WTC11 (cell line): ENCODE measurements at regions not wholly inside any gene's neighbourhood (a gene's known extent, or its start where the extent isn't known, plus 50 kb on each side); places are given as distances from the start of the nearest gene placed in this dataset.

Experiments
- CBFB ChIP-seq: sonication (generic); formaldehyde crosslinking; IDR thresholded peaks from 2 replicates; pipeline ENCODE4 v1.8.1; 2022; ENCODE audit warnings: mild to moderate bottlenecking, low read depth, missing genetic modification reagents
- ESRRA ChIP-seq: sonication (generic); formaldehyde crosslinking; IDR thresholded peaks from 2 replicates; pipeline ENCODE4 v1.8.1; 2022; ENCODE audit warnings: mild to moderate bottlenecking, missing genetic modification reagents, borderline replicate concordance
- FOXJ3 ChIP-seq: sonication (generic); formaldehyde crosslinking; IDR thresholded peaks from 2 replicates; pipeline ENCODE4 v1.9.0; 2021; ENCODE audit warnings: missing genetic modification reagents, mild to moderate bottlenecking, borderline replicate concordance
- JAZF1 ChIP-seq: fragments of 250-450 bp; sonication (Bioruptor Pico); IDR thresholded peaks from 2 replicates; pipeline ENCODE4 v1.9.0; 2021; ENCODE audit warnings: moderate library complexity, mild to moderate bottlenecking, inconsistent platforms
- JUN ChIP-seq: sonication (generic); formaldehyde crosslinking; IDR thresholded peaks from 2 replicates; pipeline ENCODE4 v1.8.0; 2023; ENCODE audit warnings: mild to moderate bottlenecking, missing genetic modification reagents
- KAT7 ChIP-seq: sonication (generic); formaldehyde crosslinking; IDR thresholded peaks from 2 replicates; pipeline ENCODE4 v1.8.1; 2023; ENCODE audit warnings: missing genetic modification reagents, mild to moderate bottlenecking, borderline replicate concordance
- SMAD4 ChIP-seq: sonication (generic); formaldehyde crosslinking; IDR thresholded peaks from 2 replicates; pipeline ENCODE4 v1.8.0; 2022; ENCODE audit warnings: mild to moderate bottlenecking, missing genetic modification reagents
- TF ChIP-seq, protein P1 (sequence below): sonication (generic); formaldehyde crosslinking; conservative IDR thresholded peaks from 2 replicates; pipeline ENCODE4 v1.8.1; 2022; ENCODE audit warnings: mild to moderate bottlenecking, missing genetic modification reagents
- TF ChIP-seq, protein P2 (sequence below): fragments of 200-600 bp; IDR thresholded peaks from 2 replicates; pipeline ENCODE4 v1.8.0; 2022; ENCODE audit warnings: antibody characterized with exemption
- TF ChIP-seq, protein P3 (sequence below): sonication (generic); formaldehyde crosslinking; IDR thresholded peaks from 2 replicates; pipeline ENCODE4 v1.8.1; 2022; ENCODE audit warnings: mild to moderate bottlenecking, missing genetic modification reagents, moderate library complexity, borderline replicate concordance
- TF ChIP-seq, protein P4 (sequence below): fragments of 250-450 bp; sonication (Bioruptor Pico); IDR thresholded peaks from 2 replicates; pipeline ENCODE4 v2.1.2; 2022; ENCODE audit warnings: mild to moderate bottlenecking, moderate library complexity
- TF ChIP-seq, protein P5 (sequence below): fragments of 250-450 bp; sonication (Bioruptor Pico); IDR thresholded peaks from 2 replicates; pipeline ENCODE4 v1.9.0; 2021; ENCODE audit warnings: mild to moderate bottlenecking, borderline replicate concordance
- TF ChIP-seq, protein P6 (sequence below): sonication (generic); formaldehyde crosslinking; IDR thresholded peaks from 2 replicates; pipeline ENCODE4 v1.8.0; 2022; ENCODE audit warnings: mild to moderate bottlenecking, missing genetic modification reagents
- TF ChIP-seq, protein P7 (sequence below): fragments of 250-450 bp; sonication (Bioruptor Pico); conservative IDR thresholded peaks from 2 replicates; pipeline ENCODE4 v1.9.0; 2021; ENCODE audit warnings: mild to moderate bottlenecking

DNA sequence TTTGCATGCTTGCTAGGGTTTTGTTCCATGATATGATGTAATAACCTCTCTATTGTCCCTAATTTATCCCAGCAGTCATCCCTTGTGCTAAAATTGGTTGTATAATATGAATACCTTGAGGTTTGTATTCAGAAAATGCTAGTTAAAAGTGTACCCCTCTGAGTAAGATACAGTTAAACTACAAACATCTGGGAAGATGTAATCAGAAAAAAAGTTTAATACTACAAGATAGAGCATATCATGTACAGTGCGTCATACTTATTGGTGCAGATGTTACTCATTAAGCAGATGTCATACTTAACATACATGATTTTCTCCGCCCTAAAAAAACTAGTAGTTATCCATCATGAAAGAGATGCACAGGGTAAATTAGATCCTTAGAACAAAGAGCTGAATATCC lies 336.1 kb upstream of the KCND2 start:
- TF ChIP-seq JUN (CRISPR knock-in tag) (no peak), SMAD4 (no peak), KAT7 (CRISPR knock-in tag) (no peak), CBFB (CRISPR knock-in tag) (no peak), ESRRA (CRISPR knock-in tag) (no peak), FOXJ3 (CRISPR knock-in tag) (no peak), JAZF1 (CRISPR knock-in tag) (no peak)
- TF ChIP-seq, protein P1, sequence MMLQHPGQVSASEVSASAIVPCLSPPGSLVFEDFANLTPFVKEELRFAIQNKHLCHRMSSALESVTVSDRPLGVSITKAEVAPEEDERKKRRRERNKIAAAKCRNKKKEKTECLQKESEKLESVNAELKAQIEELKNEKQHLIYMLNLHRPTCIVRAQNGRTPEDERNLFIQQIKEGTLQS (CRISPR knock-in tag): no peak
- TF ChIP-seq, protein P2, sequence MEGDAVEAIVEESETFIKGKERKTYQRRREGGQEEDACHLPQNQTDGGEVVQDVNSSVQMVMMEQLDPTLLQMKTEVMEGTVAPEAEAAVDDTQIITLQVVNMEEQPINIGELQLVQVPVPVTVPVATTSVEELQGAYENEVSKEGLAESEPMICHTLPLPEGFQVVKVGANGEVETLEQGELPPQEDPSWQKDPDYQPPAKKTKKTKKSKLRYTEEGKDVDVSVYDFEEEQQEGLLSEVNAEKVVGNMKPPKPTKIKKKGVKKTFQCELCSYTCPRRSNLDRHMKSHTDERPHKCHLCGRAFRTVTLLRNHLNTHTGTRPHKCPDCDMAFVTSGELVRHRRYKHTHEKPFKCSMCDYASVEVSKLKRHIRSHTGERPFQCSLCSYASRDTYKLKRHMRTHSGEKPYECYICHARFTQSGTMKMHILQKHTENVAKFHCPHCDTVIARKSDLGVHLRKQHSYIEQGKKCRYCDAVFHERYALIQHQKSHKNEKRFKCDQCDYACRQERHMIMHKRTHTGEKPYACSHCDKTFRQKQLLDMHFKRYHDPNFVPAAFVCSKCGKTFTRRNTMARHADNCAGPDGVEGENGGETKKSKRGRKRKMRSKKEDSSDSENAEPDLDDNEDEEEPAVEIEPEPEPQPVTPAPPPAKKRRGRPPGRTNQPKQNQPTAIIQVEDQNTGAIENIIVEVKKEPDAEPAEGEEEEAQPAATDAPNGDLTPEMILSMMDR: no peak
- TF ChIP-seq, protein P3, sequence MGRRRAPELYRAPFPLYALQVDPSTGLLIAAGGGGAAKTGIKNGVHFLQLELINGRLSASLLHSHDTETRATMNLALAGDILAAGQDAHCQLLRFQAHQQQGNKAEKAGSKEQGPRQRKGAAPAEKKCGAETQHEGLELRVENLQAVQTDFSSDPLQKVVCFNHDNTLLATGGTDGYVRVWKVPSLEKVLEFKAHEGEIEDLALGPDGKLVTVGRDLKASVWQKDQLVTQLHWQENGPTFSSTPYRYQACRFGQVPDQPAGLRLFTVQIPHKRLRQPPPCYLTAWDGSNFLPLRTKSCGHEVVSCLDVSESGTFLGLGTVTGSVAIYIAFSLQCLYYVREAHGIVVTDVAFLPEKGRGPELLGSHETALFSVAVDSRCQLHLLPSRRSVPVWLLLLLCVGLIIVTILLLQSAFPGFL (CRISPR knock-in tag): no peak
- TF ChIP-seq, protein P4, sequence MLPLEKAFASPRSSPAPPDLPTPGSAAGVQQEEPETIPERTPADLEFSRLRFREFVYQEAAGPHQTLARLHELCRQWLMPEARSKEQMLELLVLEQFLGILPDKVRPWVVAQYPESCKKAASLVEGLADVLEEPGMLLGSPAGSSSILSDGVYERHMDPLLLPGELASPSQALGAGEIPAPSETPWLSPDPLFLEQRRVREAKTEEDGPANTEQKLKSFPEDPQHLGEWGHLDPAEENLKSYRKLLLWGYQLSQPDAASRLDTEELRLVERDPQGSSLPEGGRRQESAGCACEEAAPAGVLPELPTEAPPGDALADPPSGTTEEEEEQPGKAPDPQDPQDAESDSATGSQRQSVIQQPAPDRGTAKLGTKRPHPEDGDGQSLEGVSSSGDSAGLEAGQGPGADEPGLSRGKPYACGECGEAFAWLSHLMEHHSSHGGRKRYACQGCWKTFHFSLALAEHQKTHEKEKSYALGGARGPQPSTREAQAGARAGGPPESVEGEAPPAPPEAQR (CRISPR knock-in tag): no peak
- TF ChIP-seq, protein P5, sequence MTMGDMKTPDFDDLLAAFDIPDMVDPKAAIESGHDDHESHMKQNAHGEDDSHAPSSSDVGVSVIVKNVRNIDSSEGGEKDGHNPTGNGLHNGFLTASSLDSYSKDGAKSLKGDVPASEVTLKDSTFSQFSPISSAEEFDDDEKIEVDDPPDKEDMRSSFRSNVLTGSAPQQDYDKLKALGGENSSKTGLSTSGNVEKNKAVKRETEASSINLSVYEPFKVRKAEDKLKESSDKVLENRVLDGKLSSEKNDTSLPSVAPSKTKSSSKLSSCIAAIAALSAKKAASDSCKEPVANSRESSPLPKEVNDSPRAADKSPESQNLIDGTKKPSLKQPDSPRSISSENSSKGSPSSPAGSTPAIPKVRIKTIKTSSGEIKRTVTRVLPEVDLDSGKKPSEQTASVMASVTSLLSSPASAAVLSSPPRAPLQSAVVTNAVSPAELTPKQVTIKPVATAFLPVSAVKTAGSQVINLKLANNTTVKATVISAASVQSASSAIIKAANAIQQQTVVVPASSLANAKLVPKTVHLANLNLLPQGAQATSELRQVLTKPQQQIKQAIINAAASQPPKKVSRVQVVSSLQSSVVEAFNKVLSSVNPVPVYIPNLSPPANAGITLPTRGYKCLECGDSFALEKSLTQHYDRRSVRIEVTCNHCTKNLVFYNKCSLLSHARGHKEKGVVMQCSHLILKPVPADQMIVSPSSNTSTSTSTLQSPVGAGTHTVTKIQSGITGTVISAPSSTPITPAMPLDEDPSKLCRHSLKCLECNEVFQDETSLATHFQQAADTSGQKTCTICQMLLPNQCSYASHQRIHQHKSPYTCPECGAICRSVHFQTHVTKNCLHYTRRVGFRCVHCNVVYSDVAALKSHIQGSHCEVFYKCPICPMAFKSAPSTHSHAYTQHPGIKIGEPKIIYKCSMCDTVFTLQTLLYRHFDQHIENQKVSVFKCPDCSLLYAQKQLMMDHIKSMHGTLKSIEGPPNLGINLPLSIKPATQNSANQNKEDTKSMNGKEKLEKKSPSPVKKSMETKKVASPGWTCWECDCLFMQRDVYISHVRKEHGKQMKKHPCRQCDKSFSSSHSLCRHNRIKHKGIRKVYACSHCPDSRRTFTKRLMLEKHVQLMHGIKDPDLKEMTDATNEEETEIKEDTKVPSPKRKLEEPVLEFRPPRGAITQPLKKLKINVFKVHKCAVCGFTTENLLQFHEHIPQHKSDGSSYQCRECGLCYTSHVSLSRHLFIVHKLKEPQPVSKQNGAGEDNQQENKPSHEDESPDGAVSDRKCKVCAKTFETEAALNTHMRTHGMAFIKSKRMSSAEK (CRISPR knock-in tag): no peak
- TF ChIP-seq, protein P6, sequence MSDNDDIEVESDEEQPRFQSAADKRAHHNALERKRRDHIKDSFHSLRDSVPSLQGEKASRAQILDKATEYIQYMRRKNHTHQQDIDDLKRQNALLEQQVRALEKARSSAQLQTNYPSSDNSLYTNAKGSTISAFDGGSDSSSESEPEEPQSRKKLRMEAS (CRISPR knock-in tag): no peak
- TF ChIP-seq, protein P7, sequence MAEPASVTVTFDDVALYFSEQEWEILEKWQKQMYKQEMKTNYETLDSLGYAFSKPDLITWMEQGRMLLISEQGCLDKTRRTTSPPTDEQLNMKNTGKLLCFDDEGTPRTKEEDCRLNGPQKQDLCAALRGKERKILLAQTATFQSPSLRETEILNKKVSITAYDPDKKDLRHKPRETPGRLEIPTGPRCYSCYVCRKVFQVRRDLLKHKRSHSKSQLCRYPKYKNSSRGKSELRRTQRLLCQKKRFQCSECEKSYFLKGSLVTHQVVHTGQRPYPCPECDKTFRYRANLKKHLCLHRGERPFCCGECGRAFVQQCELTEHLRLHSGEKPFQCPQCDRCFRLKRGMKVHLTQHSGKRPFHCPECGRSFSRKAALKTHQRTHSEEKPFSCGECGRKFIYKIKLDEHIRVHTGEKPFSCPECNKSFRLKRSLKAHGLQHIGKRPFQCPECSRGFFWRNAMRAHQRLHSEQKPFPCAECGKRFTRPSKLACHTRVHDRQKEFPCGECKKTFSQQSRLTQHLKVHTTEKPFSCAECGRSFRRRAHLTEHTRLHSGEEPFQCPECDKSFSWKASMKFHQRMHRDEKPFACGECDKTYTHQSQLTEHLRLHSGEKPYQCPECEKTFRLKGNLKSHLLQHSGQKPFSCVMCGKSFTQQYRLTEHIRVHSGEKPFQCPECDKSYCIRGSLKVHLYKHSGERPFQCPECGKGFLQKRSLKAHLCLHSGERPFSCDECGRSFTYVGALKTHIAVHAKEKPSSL (CRISPR knock-in tag): no peak
